Natural killer cell (primary cell): ENCODE measurements at regions not wholly inside any gene's neighbourhood (a gene's known extent, or its start where the extent isn't known, plus 50 kb on each side); places are given as distances from the start of the nearest gene placed in this dataset.

Experiments
- ATAC-seq, 3 donors: fragments of 150-1000 bp in 2 of 3; fragments of 200-7000 bp in 1 of 3; cut with Tn5 transposase; 1 replicate in 1 of 3; 2 replicates in 2 of 3; pipeline ENCODE4 v1.10.0; 2021; ENCODE audit warnings: mild to moderate bottlenecking in 2 of 3, moderate library complexity in 2 of 3
- DNase-seq, 2 donors: peaks; one replicate each; pipeline versions ENCODE4 v3.0.0 to v3.0.0-alpha.2; 2013 to 2021; ENCODE audit warnings: mixed read lengths in 1 of 2
- H3K27ac ChIP-seq: one replicate; pipeline ENCODE4 v1.5.1; 2013; ENCODE audit warnings: mild to moderate bottlenecking, low read length
- H3K27me3 ChIP-seq: one replicate; pipeline ENCODE4 v1.6.1; 2013; ENCODE audit warnings: low read length; ENCODE audit not compliant: control insufficient read depth, insufficient read depth
- H3K36me3 ChIP-seq: one replicate; pipeline ENCODE4 v1.6.1; 2013; ENCODE audit warnings: low read length; ENCODE audit not compliant: control insufficient read depth, insufficient read depth
- H3K4me1 ChIP-seq: one replicate; pipeline ENCODE4 v1.6.1; 2013; ENCODE audit warnings: low read length; ENCODE audit not compliant: control insufficient read depth, insufficient read depth
- H3K4me3 ChIP-seq: one replicate; pipeline ENCODE4 v1.5.1; 2013; ENCODE audit warnings: low read length
- H3K9me3 ChIP-seq: one replicate; pipeline ENCODE4 v1.6.1; 2013; ENCODE audit warnings: low read length; ENCODE audit not compliant: control insufficient read depth, insufficient read depth
- H3K27ac Mint-ChIP-seq, 2 donors: one replicate each; pipeline ENCODE4 v1.8.0; 2022; ENCODE audit warnings: mild to moderate bottlenecking in 2 of 2, mixed read lengths in 2 of 2, moderate library complexity in 1 of 2
- H3K27me3 Mint-ChIP-seq, 2 donors: one replicate each; pipeline ENCODE4 v1.8.0; 2022; ENCODE audit warnings: low read depth in 2 of 2, mixed read lengths in 2 of 2
- H3K36me3 Mint-ChIP-seq: one replicate; pipeline ENCODE4 v1.8.0; 2022; ENCODE audit warnings: mixed read lengths
- H3K4me1 Mint-ChIP-seq, 2 donors: one replicate each; pipeline ENCODE4 v1.8.0; 2022; ENCODE audit warnings: mixed read lengths in 2 of 2
- H3K4me3 Mint-ChIP-seq: one replicate; pipeline ENCODE4 v1.8.0; 2022; ENCODE audit warnings: mild to moderate bottlenecking, moderate library complexity, mixed read lengths
- H3K9me3 Mint-ChIP-seq, 2 donors: one replicate each; pipeline ENCODE4 v1.8.0; 2022; ENCODE audit warnings: mixed read lengths in 2 of 2
- CTCF ChIP-seq: fragments of 200-600 bp; IDR thresholded peaks from one replicate; pipeline ENCODE4 v1.8.0; 2022; ENCODE audit warnings: antibody characterized with exemption
- WGBS: methylation state at CpG from one replicate; pipeline ENCODE4 v1.1.7; 2013; ENCODE audit warnings: missing lambda C conversion rate; ENCODE audit not compliant: insufficient coverage; 5-methylcytosine and 5-hydroxymethylcytosine counted together
- intact Hi-C: fragments of 100-400 bp; cut with micrococcal nuclease; formaldehyde crosslinking; loops from one replicate; pipeline ENCODE4 v1.14.2; 2022

GRCh38 chr5:109612278-109612905 lies 77.3 kb upstream of the MAN2A1 start:
- Histone ChIP-seq H3K27ac (no peak overlapping the region), H3K9me3 (no peaks in the 10 kb centered on the region), H3K36me3 (no peaks in the 10 kb centered on the region), H3K4me3 (no peak overlapping the region), H3K27me3 (no peaks in the 10 kb centered on the region), H3K4me1 (no peaks in the 10 kb centered on the region)
- no peak for DNase-seq
- no peaks in the 10 kb centered on the region for H3K4me1 Mint-ChIP-seq
- ATAC-seq: no peak
- H3K36me3 Mint-ChIP-seq: no peaks in the 10 kb centered on the region
- H3K4me3 Mint-ChIP-seq: no peak overlapping the region
- peaks cover 0 to 2% of the 10 kb centered on the region in 2 donors for H3K9me3 Mint-ChIP-seq
- 89% methylated on average over 6 of the region's 6 CpGs for WGBS
- H3K27me3 Mint-ChIP-seq: peaks cover 0 to 2% of the 10 kb centered on the region in 2 donors
- intact Hi-C loops: no loop called here
- H3K27ac Mint-ChIP-seq: no peak overlapping the region
- TF ChIP-seq CTCF: no peak

- Histone ChIP-seq H3K27me3 (no peaks in the 10 kb centered on the region), H3K27ac (no peak overlapping the region), H3K9me3 (no peaks in the 10 kb centered on the region), H3K4me3 (no peak overlapping the region), H3K4me1 (no peaks in the 10 kb centered on the region), H3K36me3 (no peaks in the 10 kb centered on the region)
- WGBS: 80% methylated on average over 3 of the region's 3 CpGs
- Mint-ChIP-seq H3K27ac (no peak overlapping the region), H3K4me1 (no peaks in the 10 kb centered on the region), H3K4me3 (no peak overlapping the region), H3K27me3 (peaks cover 0 to 2% of the 10 kb centered on the region in 2 donors), H3K9me3 (peaks cover 0 to 2% of the 10 kb centered on the region in 2 donors), H3K36me3 (no peaks in the 10 kb centered on the region)
- intact Hi-C loops: no loop called here
- ATAC-seq: no peak
- DNase-seq: no peak
- no peak for TF ChIP-seq CTCF
These were observed 78.2 kb upstream of the MAN2A1 start for GRCh38 chr5:109611505-109611904.

- no peaks in the 10 kb centered on the region for H3K36me3 ChIP-seq
- H3K4me1 Mint-ChIP-seq: no peaks in the 10 kb centered on the region
- H3K36me3 Mint-ChIP-seq: no peaks in the 10 kb centered on the region
- H3K4me3 ChIP-seq: no peak overlapping the region
- H3K27me3 Mint-ChIP-seq: peaks cover 0 to 2% of the 10 kb centered on the region in 2 donors
- H3K27ac Mint-ChIP-seq: no peak overlapping the region
- intact Hi-C loops: no loop called here
- H3K4me3 Mint-ChIP-seq: no peak overlapping the region
- ATAC-seq (no peak), DNase-seq (no peak)
- peaks cover 0 to 2% of the 10 kb centered on the region in 2 donors for H3K9me3 Mint-ChIP-seq
- no peaks in the 10 kb centered on the region for H3K9me3 ChIP-seq
- TF ChIP-seq CTCF: no peak
- H3K4me1 ChIP-seq: no peaks in the 10 kb centered on the region
- H3K27ac ChIP-seq: no peak overlapping the region
- 87% methylated on average over 4 of the region's 4 CpGs for WGBS
- no peaks in the 10 kb centered on the region for H3K27me3 ChIP-seq
These were observed 78.7 kb upstream of the MAN2A1 start for GRCh38 chr5:109611061-109611460.

- WGBS: 42% methylated on average over 2 of the region's 3 CpGs
- Histone ChIP-seq H3K36me3 (no peaks in the 10 kb centered on the region), H3K9me3 (no peaks in the 10 kb centered on the region), H3K27me3 (no peaks in the 10 kb centered on the region), H3K4me1 (no peaks in the 10 kb centered on the region), H3K27ac (no peak overlapping the region), H3K4me3 (no peak overlapping the region)
- Mint-ChIP-seq H3K4me3 (no peak overlapping the region), H3K36me3 (no peaks in the 10 kb centered on the region), H3K4me1 (no peaks in the 10 kb centered on the region), H3K27ac (no peak overlapping the region), H3K27me3 (peaks cover 4% of the 10 kb centered on the region in 2 donors), H3K9me3 (peaks cover 0 to 2% of the 10 kb centered on the region in 2 donors)
- intact Hi-C loops: no loop called here
- ATAC-seq: no peak
- no peak for DNase-seq
- TF ChIP-seq CTCF: no peak
These were observed 79.1 kb upstream of the MAN2A1 start for GRCh38 chr5:109610581-109610980.
